K562 (cell line): ENCODE measurements at regions not wholly inside any gene's neighbourhood (a gene's known extent, or its start where the extent isn't known, plus 50 kb on each side); places are given as distances from the start of the nearest gene placed in this dataset.

Experiments used
- ATAC-seq: fragments of 200-7000 bp; cut with Tn5 transposase; 3 replicates; pipeline ENCODE4 v1.9.1; 2020; ENCODE audit warnings: moderate library complexity
- BruUV-seq: library from RNA; stranded (reverse); fragments of 400-500 nt; replicated peaks from 2 replicates; lab custom pipeline; 2021; lab: Mats Ljungman, UMichigan
- CTCF ChIA-PET: fragments of 300-600 bp; formaldehyde crosslinking; extraction: SDS; loops from one replicate; lab custom pipeline; 2021; ENCODE audit warnings: low intra/inter-chr PET ratio; lab: Yijun Ruan, JAX
- POLR2A ChIA-PET: fragments of 300-600, 350-650 bp; sonication (Branson Sonifier 250); formaldehyde crosslinking; extraction: SDS; loops from one replicate; lab custom pipeline; 2021; ENCODE audit warnings: antibody characterized with exemption, inconsistent platforms; lab: Yijun Ruan, JAX
- DNase-seq, 4 experiments: peaks; one replicate each; pipeline versions ENCODE4 v3.0.0 to v3.0.0-alpha.2; 2011 to 2018; ENCODE audit warnings: low spot score in 3 of 4, mixed read lengths in 3 of 4; ENCODE audit errors: extremely low read depth in 1 of 4
- FAIRE-seq: peaks from 2 replicates; lab custom pipeline; 2011; peaks lifted over from hg19 to GRCh38; lab: Jason Lieb, UNC
- H2AFZ ChIP-seq: 2 replicates; pipeline ENCODE4 v1.6.0; 2011; ENCODE audit warnings: low read depth, low read length, control low read depth, inconsistent platforms
- H3K27ac ChIP-seq: fragments of 200-600 bp; 3 replicates; pipeline ENCODE4 v1.8.0; 2011; ENCODE audit warnings: low read depth, mild to moderate bottlenecking, control low read depth, inconsistent platforms, low read length, moderate library complexity, mixed read lengths; ENCODE audit errors: extremely low read depth
- H3K27me3 ChIP-seq, 2 experiments: fragments of 300-600 bp in 1 of 2; 2 replicates in 1 of 2; 3 replicates in 1 of 2; pipeline versions ENCODE4 v1.6.0 to v1.8.0; 2011; ENCODE audit warnings: inconsistent platforms in 2 of 2, low read length in 2 of 2, mild to moderate bottlenecking in 1 of 2, mixed read lengths in 1 of 2, moderate library complexity in 1 of 2; ENCODE audit not compliant: control insufficient read depth in 2 of 2, insufficient read depth in 2 of 2
- H3K36me3 ChIP-seq: fragments of 300-600 bp; 3 replicates; pipeline ENCODE4 v1.8.0; 2011; ENCODE audit warnings: mild to moderate bottlenecking, low read length, inconsistent platforms; ENCODE audit not compliant: control insufficient read depth, insufficient read depth
- H3K4me1 ChIP-seq, 2 experiments: fragments of 200-600 bp in 1 of 2; replicated peaks in 1 of 2; 2 replicates in 1 of 2; 3 replicates in 1 of 2; pipeline versions ENCODE4 v1.5.1 to v1.8.0; 2011; ENCODE audit warnings: inconsistent platforms in 2 of 2, low read length in 2 of 2, mild to moderate bottlenecking in 1 of 2, mixed read lengths in 1 of 2, moderate library complexity in 1 of 2; ENCODE audit not compliant: control insufficient read depth in 2 of 2, insufficient read depth in 2 of 2
- H3K4me2 ChIP-seq: 2 replicates; pipeline ENCODE4 v1.6.1; 2011; ENCODE audit warnings: low read length, control low read depth, inconsistent platforms, mixed read lengths; ENCODE audit not compliant: insufficient read depth
- H3K4me3 ChIP-seq: fragments of 200-600 bp; sonication (generic), shearing (Covaris generic); 2 replicates; pipeline ENCODE4 v1.5.1; 2016; ENCODE audit warnings: control low read depth, inconsistent platforms
- H3K79me2 ChIP-seq: fragments of 200-600 bp; 3 replicates; pipeline ENCODE4 v1.8.0; 2011; ENCODE audit warnings: low read length, inconsistent platforms; ENCODE audit not compliant: control insufficient read depth, insufficient read depth
- H3K9ac ChIP-seq, 2 experiments: 2 replicates each; pipeline versions ENCODE4 v1.6.0 to v1.6.1; 2011; ENCODE audit warnings: low read depth in 2 of 2, low read length in 2 of 2, control low read depth in 1 of 2, inconsistent platforms in 1 of 2, mild to moderate bottlenecking in 1 of 2, mixed read lengths in 1 of 2; ENCODE audit not compliant: insufficient read depth in 1 of 2
- H3K9me1 ChIP-seq: one replicate; pipeline ENCODE4 v1.6.0; 2011; ENCODE audit warnings: inconsistent platforms, mild to moderate bottlenecking, low read length, moderate library complexity; ENCODE audit not compliant: control insufficient read depth, insufficient read depth
- H3K9me3 ChIP-seq: replicated peaks from 2 replicates; pipeline ENCODE4 v1.5.1; 2011; ENCODE audit warnings: low read depth, low read length, inconsistent platforms; ENCODE audit not compliant: control insufficient read depth, insufficient read depth
- H4K20me1 ChIP-seq: replicated peaks from 2 replicates; pipeline ENCODE4 v1.6.1; 2011; ENCODE audit warnings: low read length, inconsistent platforms, mixed read lengths; ENCODE audit not compliant: control insufficient read depth, insufficient read depth
- C11orf30 ChIP-seq: fragments of 450-650 bp; IDR thresholded peaks from 2 replicates; pipeline ENCODE4 v1.6.1; 2016; ENCODE audit warnings: low read depth, mild to moderate bottlenecking
- CBX8 ChIP-seq: fragments of 200-600 bp; sonication (generic); IDR thresholded peaks from 2 replicates; pipeline ENCODE4 v1.6.1; 2012; ENCODE audit warnings: borderline replicate concordance, mixed run types, low read depth, mild to moderate bottlenecking, moderate library complexity, mixed read lengths, low read length, control low read depth, inconsistent platforms; ENCODE audit not compliant: poor library complexity, severe bottlenecking; ENCODE audit errors: extremely low read depth
- FIP1L1 ChIP-seq: fragments of 200-400 bp; formaldehyde crosslinking; IDR thresholded peaks from 2 replicates; pipeline ENCODE4 v1.6.1; 2018; ENCODE audit warnings: mild to moderate bottlenecking, low read depth, low read length; ENCODE audit not compliant: poor library complexity, severe bottlenecking
- FOXJ3 ChIP-seq: sonication (generic); formaldehyde crosslinking; IDR thresholded peaks from 2 replicates; pipeline ENCODE4 v1.4.0; 2020; ENCODE audit warnings: mild to moderate bottlenecking, missing genetic modification reagents
- MAFF ChIP-seq: IDR thresholded peaks from 2 replicates; pipeline ENCODE4 v1.6.1; 2012; ENCODE audit warnings: low read length, improper control_type of control experiment
- RBM25 ChIP-seq: fragments of 200-400 bp; formaldehyde crosslinking; IDR thresholded peaks from 2 replicates; pipeline ENCODE4 v1.6.1; 2018; ENCODE audit warnings: low read length, low read depth, moderate library complexity; ENCODE audit not compliant: severe bottlenecking
- TCFL5 ChIP-seq: fragments of 250-450 bp; sonication (Bioruptor Pico); conservative IDR thresholded peaks from 2 replicates; pipeline ENCODE4 v1.6.1; 2021; ENCODE audit warnings: mild to moderate bottlenecking, moderate library complexity, matching md5 sums
- TOE1 ChIP-seq, 2 experiments: fragments of 450-650 bp in 1 of 2; sonication (generic) in 1 of 2; formaldehyde crosslinking in 1 of 2; IDR thresholded peaks; 2 replicates each; pipeline versions ENCODE4 v1.7.1 to v1.8.0; 2016 to 2022; ENCODE audit warnings: borderline replicate concordance in 2 of 2, mild to moderate bottlenecking in 2 of 2, antibody characterized with exemption in 1 of 2, inconsistent platforms in 1 of 2, low read depth in 1 of 2, missing genetic modification reagents in 1 of 2, moderate library complexity in 1 of 2
- USF1 ChIP-seq: sonication (generic); formaldehyde crosslinking; IDR thresholded peaks from 2 replicates; pipeline ENCODE4 v1.9.0; 2022; ENCODE audit warnings: mild to moderate bottlenecking, missing genetic modification reagents
- XRCC3 ChIP-seq: fragments of 450-650 bp; IDR thresholded peaks from 2 replicates; pipeline ENCODE4 v1.6.1; 2017; ENCODE audit warnings: mild to moderate bottlenecking, moderate library complexity
- ZBED1 ChIP-seq: IDR thresholded peaks from 2 replicates; pipeline ENCODE4 v1.6.1; 2014
- ZFP36 ChIP-seq: fragments of 150-350 bp; IDR thresholded peaks from 2 replicates; pipeline ENCODE4 v1.6.1; 2018; ENCODE audit warnings: low read length, low read depth; ENCODE audit not compliant: partially characterized antibody
- ZFX ChIP-seq: sonication (generic); formaldehyde crosslinking; IDR thresholded peaks from 2 replicates; pipeline ENCODE4 v1.8.0; 2022; ENCODE audit warnings: mild to moderate bottlenecking, missing genetic modification reagents, moderate library complexity
- ZHX1 ChIP-seq: fragments of 150-350 bp; conservative IDR thresholded peaks from 2 replicates; pipeline ENCODE4 v1.6.1; 2014; ENCODE audit warnings: low read length
- WGBS: fragments of 100-300 bp; shearing (Covaris generic); methylation state at CpG from one replicate; pipeline ENCODE4 v1.1.6; 2016; ENCODE audit warnings: low coverage, mixed read lengths; ENCODE audit not compliant: insufficient coverage; ENCODE audit errors: missing lambda C conversion rate; 5-methylcytosine and 5-hydroxymethylcytosine counted together
- in situ Hi-C: fragments of 300-500 bp; cut with MboI; formaldehyde crosslinking; loops from 4 replicates; pipeline ENCODE4 v1.15.0; 2018; ENCODE audit warnings: inconsistent platforms, mixed read lengths
- intact Hi-C: fragments of 100-400 bp; cut with micrococcal nuclease; formaldehyde crosslinking; loops from 2 replicates; pipeline ENCODE4 v1.14.2; 2022
- TF ChIP-seq, protein P1 (sequence below), 2 experiments: fragments of 200-800 bp in 1 of 2; sonication (Bioruptor generic) in 1 of 2; sonication (generic) in 1 of 2; formaldehyde crosslinking in 1 of 2; IDR thresholded peaks in 1 of 2; conservative IDR thresholded peaks in 1 of 2; 2 replicates each; pipeline versions ENCODE4 v1.5.0 to v1.6.1; 2016 to 2020; ENCODE audit warnings: missing compliant biosample characterization in 1 of 2, missing genetic modification characterization in 1 of 2, missing genetic modification reagents in 1 of 2

- TF ChIP-seq USF1 (CRISPR knock-in tag) (no peak), ZBED1 (no peak), TOE1 (IDR thresholded peaks at IDR 0.05; ENCODE audit: borderline replicate concordance) (no peak), TOE1 (CRISPR knock-in tag; IDR thresholded peaks at IDR 0.05; ENCODE audit: borderline replicate concordance, low read depth) (no peak)
Observed at GRCh38 chr6:101125380-101125971, 244.3 kb upstream of the ASCC3 start (continued).

DNA sequence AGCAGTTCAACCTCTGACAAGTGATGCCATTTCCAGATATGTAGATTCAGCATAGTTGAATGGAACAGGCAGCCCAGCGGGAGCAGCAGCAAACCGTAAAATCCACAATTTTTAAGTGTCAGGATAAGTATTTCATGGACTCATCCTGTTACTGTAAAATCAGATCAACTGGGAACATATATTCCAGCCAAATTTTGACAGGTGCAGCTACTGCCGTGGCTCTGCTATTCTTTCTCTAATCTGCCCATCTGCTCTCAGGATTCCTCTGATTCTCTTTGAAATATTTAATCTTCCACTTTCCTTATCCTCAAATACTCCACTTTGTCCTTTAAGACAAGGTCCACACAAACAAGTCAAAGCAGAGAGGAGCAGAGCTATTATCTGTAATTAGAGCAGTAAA, 245.4 kb upstream of the ASCC3 start:
- Histone ChIP-seq H4K20me1 (no peaks in the 10 kb centered on the region), H3K79me2 (no peaks in the 10 kb centered on the region), H3K9me3 (no peaks in the 10 kb centered on the region; the same call in 1 of the 2 replicates), H3K9ac (no peak overlapping the region), H2AFZ (no peak overlapping the region), H3K4me3 (no peak overlapping the region), H3K36me3 (no peaks in the 10 kb centered on the region), H3K4me2 (no peak overlapping the region), H3K4me1 (no peaks in the 10 kb centered on the region), H3K27ac (no peak overlapping the region), H3K27me3 (no peaks in the 10 kb centered on the region), H3K9me1 (no peaks in the 10 kb centered on the region)
- CTCF ChIA-PET, result no interaction called here
- POLR2A ChIA-PET, result no interaction called here
- intact Hi-C loops (no loop called here), in situ Hi-C loops (no loop called here)
- no peak for FAIRE-seq
- WGBS, result 0% methylated on average over 3 of the region's 3 CpGs
- no peak for DNase-seq
- no TSS peak for BruUV-seq
- ATAC-seq, result no peak
- TF ChIP-seq FIP1L1 (no peak), CBX8 (no peak), XRCC3 (no peak), ZHX1 (no peak), RBM25 (no peak), ZFX (CRISPR knock-in tag) (no peak), C11orf30 (no peak), ZFP36 (no peak), FOXJ3 (CRISPR knock-in tag) (no peak), MAFF (no peak), TCFL5 (CRISPR knock-in tag) (no peak)
- TF ChIP-seq, protein P1, sequence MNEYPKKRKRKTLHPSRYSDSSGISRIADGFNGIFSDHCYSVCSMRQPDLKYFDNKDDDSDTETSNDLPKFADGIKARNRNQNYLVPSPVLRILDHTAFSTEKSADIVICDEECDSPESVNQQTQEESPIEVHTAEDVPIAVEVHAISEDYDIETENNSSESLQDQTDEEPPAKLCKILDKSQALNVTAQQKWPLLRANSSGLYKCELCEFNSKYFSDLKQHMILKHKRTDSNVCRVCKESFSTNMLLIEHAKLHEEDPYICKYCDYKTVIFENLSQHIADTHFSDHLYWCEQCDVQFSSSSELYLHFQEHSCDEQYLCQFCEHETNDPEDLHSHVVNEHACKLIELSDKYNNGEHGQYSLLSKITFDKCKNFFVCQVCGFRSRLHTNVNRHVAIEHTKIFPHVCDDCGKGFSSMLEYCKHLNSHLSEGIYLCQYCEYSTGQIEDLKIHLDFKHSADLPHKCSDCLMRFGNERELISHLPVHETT (CRISPR knock-in tag; conservative IDR thresholded peaks at IDR 0.05 in 1 of 2, IDR thresholded peaks at IDR 0.05 in 1 of 2), result no peak
